ENCODE measurements at regions not wholly inside any gene's neighbourhood (a gene's known extent, or its start where the extent isn't known, plus 50 kb on each side); places are given as distances from the start of the nearest gene placed in this dataset.

- Histone ChIP-seq H3K4me1 (ENCODE audit: control insufficient read depth, insufficient read depth, low read length) (no peaks in the 10 kb centered on the region), H3K4me3 (ENCODE audit: low read depth in 2 of 2, low read length in 2 of 2) (no peak overlapping the region), H3K27me3 (ENCODE audit: control insufficient read depth, insufficient read depth, low read length) (no peaks in the 10 kb centered on the region), H3K27ac (ENCODE audit: low read length) (peak overlapping the region; percentile 9; the same call in 1 of the 2 replicates), H3K9me3 (ENCODE audit: control insufficient read depth, insufficient read depth, low read depth, low read length) (peaks cover 5% of the 10 kb centered on the region; the same call in 1 of the 2 replicates), H3K36me3 (ENCODE audit: control insufficient read depth, insufficient read depth, low read length) (no peaks in the 10 kb centered on the region)
- ChIA-PET CTCF (no interaction called here), POLR2A (interaction anchor here (0.5 kb wide), 1 partner anchor 1043 kb away, joined by 6 read pairs; no protein-coding TSS in a partner anchor)
- BruUV-seq (replicated peaks): no TSS peak
- ATAC-seq (no peak), DNase-seq (ENCODE audit: low read depth, low spot score) (no peak)
- no peak for TF ChIP-seq CTCF (IDR thresholded peaks at IDR 0.05)
- no peak for TF ChIP-seq SIN3A (IDR thresholded peaks at IDR 0.05; ENCODE audit: borderline replicate concordance, insufficient read depth, low read depth, low read length)
- TF ChIP-seq REST (IDR thresholded peaks at IDR 0.05; ENCODE audit: insufficient read depth in 1 of 2, low read depth in 2 of 2, low read length in 1 of 2): no peak
- TF ChIP-seq TCF7L2 (IDR thresholded peaks at IDR 0.05; ENCODE audit: low read depth, low read length): no peak
- TF ChIP-seq POLR2AphosphoS5 (IDR thresholded peaks at IDR 0.05; ENCODE audit: low read depth, low read length): no peak
- in situ Hi-C loops (cut with HindIII; ENCODE audit: low pct_unique_long_range_greater_than_20kb, low sequenced_read_pairs): no loop called here
- intact Hi-C loops (cut with micrococcal nuclease; ENCODE audit: unreplicated experiment): no loop called here
Observed at GRCh38 chr5:125710745-125711144, 712.5 kb upstream of the GRAMD2B start.

- ChIA-PET POLR2A (no interaction called here), CTCF (interaction anchor here (0.5 kb wide), 1 partner anchor 299 kb away, joined by 4 read pairs; no protein-coding TSS in a partner anchor)
- in situ Hi-C loops (cut with HindIII; ENCODE audit: low pct_unique_long_range_greater_than_20kb, low sequenced_read_pairs): no loop called here
- DNase-seq (ENCODE audit: low read depth, low spot score) (no peak), ATAC-seq (no peak)
- H3K27me3 ChIP-seq (ENCODE audit: control insufficient read depth, insufficient read depth, low read length): no peaks in the 10 kb centered on the region
- no peak overlapping the region for H3K4me3 ChIP-seq (ENCODE audit: low read depth in 2 of 2, low read length in 2 of 2)
- peaks cover 5% of the 10 kb centered on the region; the same call in 1 of the 2 replicates for H3K9me3 ChIP-seq (ENCODE audit: control insufficient read depth, insufficient read depth, low read depth, low read length)
- no peaks in the 10 kb centered on the region for H3K36me3 ChIP-seq (ENCODE audit: control insufficient read depth, insufficient read depth, low read length)
- BruUV-seq (replicated peaks): no TSS peak
- no peak for TF ChIP-seq POLR2AphosphoS5 (IDR thresholded peaks at IDR 0.05; ENCODE audit: low read depth, low read length)
- no peak for TF ChIP-seq TCF7L2 (IDR thresholded peaks at IDR 0.05; ENCODE audit: low read depth, low read length)
- no peak for TF ChIP-seq SIN3A (IDR thresholded peaks at IDR 0.05; ENCODE audit: borderline replicate concordance, insufficient read depth, low read depth, low read length)
- no peak for TF ChIP-seq REST (IDR thresholded peaks at IDR 0.05; ENCODE audit: insufficient read depth in 1 of 2, low read depth in 2 of 2, low read length in 1 of 2)
- TF ChIP-seq CTCF (IDR thresholded peaks at IDR 0.05): no peak
- H3K4me1 ChIP-seq (ENCODE audit: control insufficient read depth, insufficient read depth, low read length): no peaks in the 10 kb centered on the region
- H3K27ac ChIP-seq (ENCODE audit: low read length): no peak overlapping the region; the same call in 1 of the 2 replicates
- intact Hi-C loops (cut with micrococcal nuclease; ENCODE audit: unreplicated experiment): no loop called here
Observed at GRCh38 chr5:125712397-125712796, 710.8 kb upstream of the GRAMD2B start.
